Liver (tissue), 8 donors: ENCODE measurements at regions not wholly inside any gene's neighbourhood (a gene's known extent, or its start where the extent isn't known, plus 50 kb on each side); places are given as distances from the start of the nearest gene placed in this dataset.

Source experiments
- DNase-seq: peaks from one replicate; pipeline ENCODE4 v3.0.0-alpha.2; 2017; ENCODE audit warnings: low spot score
- H3K27ac ChIP-seq, 2 donors: one replicate each; pipeline ENCODE4 v1.7.0; 2013; ENCODE audit warnings: inconsistent platforms in 2 of 2, low read length in 2 of 2, control low read depth in 1 of 2, low read depth in 1 of 2, mild to moderate bottlenecking in 1 of 2
- H3K27me3 ChIP-seq, 4 donors: one replicate each; pipeline versions ENCODE4 v1.6.1 to v1.7.0; 2013; ENCODE audit warnings: low read length in 3 of 4, inconsistent platforms in 1 of 4, mild to moderate bottlenecking in 1 of 4, moderate library complexity in 1 of 4; ENCODE audit not compliant: control insufficient read depth in 4 of 4, insufficient read depth in 4 of 4
- H3K36me3 ChIP-seq, 4 donors: one replicate each; pipeline versions ENCODE4 v1.6.1 to v1.7.0; 2013; ENCODE audit warnings: low read length in 3 of 4, mild to moderate bottlenecking in 3 of 4, low read depth in 1 of 4, moderate library complexity in 1 of 4; ENCODE audit not compliant: control insufficient read depth in 4 of 4, insufficient read depth in 3 of 4
- H3K4me1 ChIP-seq, 4 donors: one replicate each; pipeline versions ENCODE4 v1.6.1 to v1.7.0; 2013; ENCODE audit warnings: low read length in 3 of 4, mild to moderate bottlenecking in 3 of 4, moderate library complexity in 1 of 4; ENCODE audit not compliant: control insufficient read depth in 4 of 4, insufficient read depth in 4 of 4
- H3K4me3 ChIP-seq, 3 donors: one replicate each; pipeline versions ENCODE4 v1.6.1 to v1.7.0; 2013; ENCODE audit warnings: low read length in 3 of 3, control low read depth in 1 of 3, low read depth in 1 of 3, mild to moderate bottlenecking in 1 of 3
- H3K9ac ChIP-seq, 2 donors: one replicate each; pipeline ENCODE4 v1.7.0; 2013; ENCODE audit warnings: low read length in 2 of 2, mild to moderate bottlenecking in 2 of 2, moderate library complexity in 2 of 2, control low read depth in 1 of 2, low read depth in 1 of 2
- H3K9me3 ChIP-seq, 4 donors: one replicate each; pipeline versions ENCODE4 v1.6.1 to v1.7.0; 2013; ENCODE audit warnings: low read length in 3 of 4; ENCODE audit not compliant: control insufficient read depth in 4 of 4
- FOXA1 ChIP-seq: IDR thresholded peaks from 2 replicates; pipeline ENCODE4 v1.6.1; 2016; ENCODE audit warnings: antibody characterized with exemption
- GABPA ChIP-seq, 2 donors: IDR thresholded peaks in 1 of 2; conservative IDR thresholded peaks in 1 of 2; 2 replicates each; pipeline ENCODE4 v1.6.1; 2016; ENCODE audit warnings: antibody characterized with exemption in 2 of 2, mild to moderate bottlenecking in 1 of 2, moderate library complexity in 1 of 2
- HNF4A ChIP-seq, 2 donors: conservative IDR thresholded peaks; 2 replicates each; pipeline ENCODE4 v1.6.1; 2016; ENCODE audit warnings: antibody characterized with exemption in 2 of 2, mild to moderate bottlenecking in 2 of 2
- HNF4G ChIP-seq: IDR thresholded peaks from 2 replicates; pipeline ENCODE4 v1.6.1; 2016; ENCODE audit warnings: antibody characterized with exemption
- NR2F2 ChIP-seq: IDR thresholded peaks from 2 replicates; pipeline ENCODE4 v1.6.1; 2016; ENCODE audit warnings: antibody characterized with exemption
- RAD21 ChIP-seq, 2 donors: IDR thresholded peaks; 2 replicates each; pipeline ENCODE4 v1.6.1; 2016; ENCODE audit warnings: antibody characterized with exemption in 2 of 2, mild to moderate bottlenecking in 2 of 2
- RXRA ChIP-seq, 2 donors: IDR thresholded peaks; 2 replicates each; pipeline ENCODE4 v1.6.1; 2017 to 2018; ENCODE audit warnings: antibody characterized with exemption in 2 of 2, mild to moderate bottlenecking in 1 of 2
- SP1 ChIP-seq: IDR thresholded peaks from 2 replicates; pipeline ENCODE4 v1.6.1; 2018; ENCODE audit warnings: antibody characterized with exemption, mild to moderate bottlenecking
- TAF1 ChIP-seq: conservative IDR thresholded peaks from 2 replicates; pipeline ENCODE4 v1.6.1; 2016; ENCODE audit warnings: antibody characterized with exemption, mild to moderate bottlenecking
- WGBS: extraction: QIAGEN DNeasy Blood & Tissue Kit; methylation state at CpG from one replicate; pipeline ENCODE4 v1.1.7; 2013; 5-methylcytosine and 5-hydroxymethylcytosine counted together
- TF ChIP-seq, protein P1 (sequence below): IDR thresholded peaks from 2 replicates; pipeline ENCODE4 v1.6.1; 2016; ENCODE audit warnings: antibody characterized with exemption, mild to moderate bottlenecking
- TF ChIP-seq, protein P2 (sequence below): IDR thresholded peaks from 2 replicates; pipeline ENCODE4 v1.6.1; 2016; ENCODE audit warnings: antibody characterized with exemption
- TF ChIP-seq, protein P3 (sequence below): IDR thresholded peaks from 2 replicates; pipeline ENCODE4 v1.6.1; 2016; ENCODE audit warnings: antibody characterized with exemption
- TF ChIP-seq, protein P4 (sequence below): fragments of 150-350 bp; IDR thresholded peaks from 2 replicates; pipeline ENCODE4 v1.5.1; 2017; ENCODE audit warnings: improper control_type of control experiment, low read depth, low read length; ENCODE audit not compliant: missing input control
- donor health status: healthy.
- donor health status: healthy.
- donor health status: healthy.
- donor health status: healthy.
- donor health status: healthy.

DNA sequence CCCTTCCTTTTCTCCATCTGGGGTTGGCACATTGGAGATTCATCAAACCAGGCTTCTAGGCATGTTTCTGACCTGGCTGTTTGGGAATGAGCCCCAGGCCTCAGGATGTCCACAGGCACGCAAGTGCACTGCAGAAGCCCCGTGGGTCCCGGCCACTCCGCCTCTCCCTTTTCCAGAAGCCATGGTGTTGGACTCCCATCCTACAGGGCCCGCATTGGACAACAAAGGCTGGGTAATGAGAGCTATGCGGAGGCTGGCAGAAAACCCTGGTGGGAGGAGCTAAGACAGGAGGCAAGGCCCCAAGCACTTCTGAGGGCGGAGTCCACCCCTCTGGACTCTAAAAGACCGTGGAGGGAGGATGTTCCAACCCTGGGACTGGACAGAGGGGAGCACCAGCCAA, 160.6 kb downstream of the OLFM1 start:
- no peaks in the 10 kb centered on the region for H3K9me3 ChIP-seq
- no peak for DNase-seq
- H3K4me1 ChIP-seq: peaks cover 0 to 29% (median 25%) of the 10 kb centered on the region in 4 donors
- H3K9ac ChIP-seq: no peak overlapping the region
- WGBS: 73% methylated on average over 8 of the region's 8 CpGs
- H3K27me3 ChIP-seq: no peaks in the 10 kb centered on the region
- no peaks in the 10 kb centered on the region for H3K36me3 ChIP-seq
- TF ChIP-seq NR2F2 (no peak), RAD21 (IDR thresholded peaks at IDR 0.05) (no peak)
- no peak overlapping the region for H3K4me3 ChIP-seq
- no peak overlapping the region for H3K27ac ChIP-seq

DNA sequence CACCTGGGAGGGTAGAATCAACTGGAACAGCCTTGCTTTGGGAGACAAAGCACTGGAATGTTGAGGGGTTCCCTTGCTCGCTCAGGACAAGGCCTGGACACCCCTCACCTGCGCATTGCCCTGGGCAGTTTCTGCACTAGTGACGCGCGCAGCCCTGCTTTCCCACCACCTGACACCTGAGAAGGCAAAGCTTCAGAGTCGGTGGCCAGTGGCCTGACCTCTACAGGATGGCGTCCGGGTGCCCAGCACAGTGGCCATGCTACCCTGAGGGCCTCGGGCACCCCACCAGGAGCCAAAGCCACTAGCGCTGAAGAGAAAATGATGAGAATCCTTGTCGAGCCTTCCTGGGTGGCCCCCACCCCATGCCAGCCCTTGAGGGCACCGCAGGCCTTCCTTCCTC, 161.3 kb downstream of the OLFM1 start:
- 90% methylated on average over 12 of the region's 12 CpGs for WGBS
- TF ChIP-seq HNF4G (no peak), SP1 (no peak), NR2F2 (no peak), FOXA1 (no peak)
- TF ChIP-seq, protein P1, sequence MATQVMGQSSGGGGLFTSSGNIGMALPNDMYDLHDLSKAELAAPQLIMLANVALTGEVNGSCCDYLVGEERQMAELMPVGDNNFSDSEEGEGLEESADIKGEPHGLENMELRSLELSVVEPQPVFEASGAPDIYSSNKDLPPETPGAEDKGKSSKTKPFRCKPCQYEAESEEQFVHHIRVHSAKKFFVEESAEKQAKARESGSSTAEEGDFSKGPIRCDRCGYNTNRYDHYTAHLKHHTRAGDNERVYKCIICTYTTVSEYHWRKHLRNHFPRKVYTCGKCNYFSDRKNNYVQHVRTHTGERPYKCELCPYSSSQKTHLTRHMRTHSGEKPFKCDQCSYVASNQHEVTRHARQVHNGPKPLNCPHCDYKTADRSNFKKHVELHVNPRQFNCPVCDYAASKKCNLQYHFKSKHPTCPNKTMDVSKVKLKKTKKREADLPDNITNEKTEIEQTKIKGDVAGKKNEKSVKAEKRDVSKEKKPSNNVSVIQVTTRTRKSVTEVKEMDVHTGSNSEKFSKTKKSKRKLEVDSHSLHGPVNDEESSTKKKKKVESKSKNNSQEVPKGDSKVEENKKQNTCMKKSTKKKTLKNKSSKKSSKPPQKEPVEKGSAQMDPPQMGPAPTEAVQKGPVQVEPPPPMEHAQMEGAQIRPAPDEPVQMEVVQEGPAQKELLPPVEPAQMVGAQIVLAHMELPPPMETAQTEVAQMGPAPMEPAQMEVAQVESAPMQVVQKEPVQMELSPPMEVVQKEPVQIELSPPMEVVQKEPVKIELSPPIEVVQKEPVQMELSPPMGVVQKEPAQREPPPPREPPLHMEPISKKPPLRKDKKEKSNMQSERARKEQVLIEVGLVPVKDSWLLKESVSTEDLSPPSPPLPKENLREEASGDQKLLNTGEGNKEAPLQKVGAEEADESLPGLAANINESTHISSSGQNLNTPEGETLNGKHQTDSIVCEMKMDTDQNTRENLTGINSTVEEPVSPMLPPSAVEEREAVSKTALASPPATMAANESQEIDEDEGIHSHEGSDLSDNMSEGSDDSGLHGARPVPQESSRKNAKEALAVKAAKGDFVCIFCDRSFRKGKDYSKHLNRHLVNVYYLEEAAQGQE: no peak
- no peak overlapping the region for H3K4me3 ChIP-seq
- H3K27ac ChIP-seq: no peak overlapping the region
- no peaks in the 10 kb centered on the region for H3K27me3 ChIP-seq
- no peak for DNase-seq
- no peak overlapping the region for H3K9ac ChIP-seq
- no peaks in the 10 kb centered on the region for H3K9me3 ChIP-seq
- no peaks in the 10 kb centered on the region for H3K36me3 ChIP-seq
- H3K4me1 ChIP-seq: peaks cover 0 to 29% (median 25%) of the 10 kb centered on the region in 4 donors

DNA sequence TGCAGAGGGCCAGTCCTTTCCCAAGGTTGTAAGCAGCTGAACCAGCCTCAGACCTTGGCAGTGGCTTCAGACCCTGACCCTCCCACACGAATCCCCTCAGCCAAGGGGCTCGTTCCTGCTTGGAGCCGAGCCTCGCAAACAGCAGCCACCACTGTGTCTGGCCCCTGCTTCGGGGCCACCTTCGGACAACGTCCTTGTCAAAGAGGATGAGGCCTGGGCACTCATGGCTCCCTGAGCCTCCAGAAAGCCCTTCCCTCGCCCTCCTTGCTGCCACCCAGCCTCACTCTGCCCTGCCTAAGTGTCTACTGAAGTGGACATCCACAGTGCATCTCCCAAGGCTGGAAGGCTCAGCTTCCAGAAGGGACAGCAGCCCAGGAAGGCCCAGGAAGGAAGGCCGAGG, 161.7 kb downstream of the OLFM1 start:
- H3K4me1 ChIP-seq: peaks cover 0 to 25% (median 21%) of the 10 kb centered on the region in 4 donors
- 82% methylated on average over 9 of the region's 9 CpGs for WGBS
- no peak overlapping the region for H3K4me3 ChIP-seq
- no peak overlapping the region for H3K27ac ChIP-seq
- H3K27me3 ChIP-seq: no peaks in the 10 kb centered on the region
- no peaks in the 10 kb centered on the region for H3K36me3 ChIP-seq
- no peaks in the 10 kb centered on the region for H3K9me3 ChIP-seq
- DNase-seq: no peak
- no peak overlapping the region for H3K9ac ChIP-seq
- TF ChIP-seq SP1 (no peak), TAF1 (no peak), HNF4G (no peak), GABPA (IDR thresholded peaks at IDR 0.05 in 1 of 2, conservative IDR thresholded peaks at IDR 0.05 in 1 of 2) (no peak), RAD21 (IDR thresholded peaks at IDR 0.05) (no peak), FOXA1 (no peak)

DNA sequence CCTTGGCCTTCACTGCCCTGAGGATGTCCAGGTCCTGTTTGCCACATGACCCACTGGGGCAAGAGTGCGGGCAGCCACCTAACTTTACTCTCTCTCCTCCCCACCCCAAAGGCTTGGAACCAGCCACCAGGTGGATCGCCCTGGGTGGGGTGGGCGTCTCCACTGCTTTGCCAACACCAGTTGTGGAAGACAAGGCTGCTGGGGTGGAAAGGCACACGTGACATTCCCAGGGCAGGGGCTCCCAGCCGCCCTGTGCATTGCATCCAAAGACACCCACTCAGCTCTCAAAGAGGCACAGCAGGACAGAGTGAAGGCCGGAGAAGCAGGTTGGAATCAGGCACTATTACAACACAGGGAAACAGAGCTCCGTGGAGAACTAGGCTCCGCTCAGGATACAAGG, 162.2 kb downstream of the OLFM1 start:
- no peak for DNase-seq
- H3K9ac ChIP-seq: no peak overlapping the region
- H3K4me1 ChIP-seq: peaks cover 0 to 20% (median 18%) of the 10 kb centered on the region in 4 donors
- no peak overlapping the region for H3K4me3 ChIP-seq
- no peaks in the 10 kb centered on the region for H3K27me3 ChIP-seq
- no peaks in the 10 kb centered on the region for H3K36me3 ChIP-seq
- H3K27ac ChIP-seq: no peak overlapping the region
- WGBS: 90% methylated on average over 8 of the region's 8 CpGs
- H3K9me3 ChIP-seq: no peaks in the 10 kb centered on the region
- TF ChIP-seq, protein P2, sequence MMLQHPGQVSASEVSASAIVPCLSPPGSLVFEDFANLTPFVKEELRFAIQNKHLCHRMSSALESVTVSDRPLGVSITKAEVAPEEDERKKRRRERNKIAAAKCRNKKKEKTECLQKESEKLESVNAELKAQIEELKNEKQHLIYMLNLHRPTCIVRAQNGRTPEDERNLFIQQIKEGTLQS: no peak
- TF ChIP-seq, protein P3, sequence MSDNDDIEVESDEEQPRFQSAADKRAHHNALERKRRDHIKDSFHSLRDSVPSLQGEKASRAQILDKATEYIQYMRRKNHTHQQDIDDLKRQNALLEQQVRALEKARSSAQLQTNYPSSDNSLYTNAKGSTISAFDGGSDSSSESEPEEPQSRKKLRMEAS: no peak
- TF ChIP-seq FOXA1 (no peak), RAD21 (IDR thresholded peaks at IDR 0.05) (no peak), NR2F2 (no peak), TAF1 (no peak), HNF4A (conservative IDR thresholded peaks at IDR 0.05) (no peak), RXRA (IDR thresholded peaks at IDR 0.05) (no peak), GABPA (IDR thresholded peaks at IDR 0.05 in 1 of 2, conservative IDR thresholded peaks at IDR 0.05 in 1 of 2) (no peak)
- TF ChIP-seq, protein P1: no peak
- TF ChIP-seq, protein P4, sequence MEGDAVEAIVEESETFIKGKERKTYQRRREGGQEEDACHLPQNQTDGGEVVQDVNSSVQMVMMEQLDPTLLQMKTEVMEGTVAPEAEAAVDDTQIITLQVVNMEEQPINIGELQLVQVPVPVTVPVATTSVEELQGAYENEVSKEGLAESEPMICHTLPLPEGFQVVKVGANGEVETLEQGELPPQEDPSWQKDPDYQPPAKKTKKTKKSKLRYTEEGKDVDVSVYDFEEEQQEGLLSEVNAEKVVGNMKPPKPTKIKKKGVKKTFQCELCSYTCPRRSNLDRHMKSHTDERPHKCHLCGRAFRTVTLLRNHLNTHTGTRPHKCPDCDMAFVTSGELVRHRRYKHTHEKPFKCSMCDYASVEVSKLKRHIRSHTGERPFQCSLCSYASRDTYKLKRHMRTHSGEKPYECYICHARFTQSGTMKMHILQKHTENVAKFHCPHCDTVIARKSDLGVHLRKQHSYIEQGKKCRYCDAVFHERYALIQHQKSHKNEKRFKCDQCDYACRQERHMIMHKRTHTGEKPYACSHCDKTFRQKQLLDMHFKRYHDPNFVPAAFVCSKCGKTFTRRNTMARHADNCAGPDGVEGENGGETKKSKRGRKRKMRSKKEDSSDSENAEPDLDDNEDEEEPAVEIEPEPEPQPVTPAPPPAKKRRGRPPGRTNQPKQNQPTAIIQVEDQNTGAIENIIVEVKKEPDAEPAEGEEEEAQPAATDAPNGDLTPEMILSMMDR: no peak
